Left ventricle myocardium inferior (tissue), 1 donor: ENCODE measurements at regions not wholly inside any gene's neighbourhood (a gene's known extent, or its start where the extent isn't known, plus 50 kb on each side); places are given as distances from the start of the nearest gene placed in this dataset.

Experiments
- DNase-seq: peaks from one replicate; pipeline ENCODE4 v3.0.0-alpha.2; 2020
- H3K27ac ChIP-seq: fragments of 200-600 bp; replicated peaks from 2 replicates; pipeline ENCODE4 v1.8.0; 2021
- H3K27me3 ChIP-seq: fragments of 200-600 bp; 2 replicates; pipeline ENCODE4 v1.8.0; 2021; ENCODE audit warnings: low read depth
- H3K36me3 ChIP-seq: fragments of 200-600 bp; 2 replicates; pipeline ENCODE4 v1.8.0; 2021
- H3K4me1 ChIP-seq: fragments of 200-600 bp; 2 replicates; pipeline ENCODE4 v1.8.0; 2021
- H3K4me3 ChIP-seq: fragments of 200-600 bp; 2 replicates; pipeline ENCODE4 v1.8.0; 2021; ENCODE audit warnings: mild to moderate bottlenecking, moderate library complexity
- H3K9me3 ChIP-seq: fragments of 200-600 bp; replicated peaks from 2 replicates; pipeline ENCODE4 v1.8.0; 2021
- intact Hi-C: fragments of 100-400 bp; cut with micrococcal nuclease; formaldehyde crosslinking; loops from one replicate; pipeline ENCODE4 v1.11.0; 2022
- TF ChIP-seq, protein P1 (sequence below): fragments of 200-600 bp; IDR thresholded peaks from 2 replicates; pipeline ENCODE4 v1.8.0; 2021; ENCODE audit warnings: antibody characterized with exemption, mild to moderate bottlenecking, borderline replicate concordance
- donor health status: DM: no; HTN: yes; CAD: no; lungs with severe emphysema.

DNA sequence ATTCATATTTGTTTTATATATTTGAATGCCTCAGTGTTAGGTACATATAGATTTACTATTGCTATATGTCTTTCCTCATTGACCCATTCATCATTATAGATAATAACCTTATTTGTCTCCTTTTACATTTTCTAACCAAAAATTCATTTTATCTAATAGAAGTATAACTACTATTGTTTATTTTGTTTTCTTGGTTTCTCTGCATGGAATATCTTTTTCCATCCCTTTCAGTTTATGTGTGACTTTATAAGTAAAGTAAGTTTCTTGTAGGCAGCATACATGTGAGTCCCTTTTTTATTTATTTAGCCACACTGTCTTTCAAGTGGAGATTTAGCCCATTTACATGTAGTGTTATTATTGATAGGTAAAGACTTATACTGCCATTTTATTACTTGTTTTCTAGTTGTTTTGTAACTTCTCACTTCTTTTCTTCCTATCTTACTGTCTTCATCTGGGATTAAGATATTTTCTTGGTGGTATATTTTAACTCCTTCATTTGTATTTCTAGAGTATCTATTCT is 572.0 kb upstream of the MAN1A1 start:
- H3K27me3 ChIP-seq, result no peaks in the 10 kb centered on the region
- TF ChIP-seq, protein P1, sequence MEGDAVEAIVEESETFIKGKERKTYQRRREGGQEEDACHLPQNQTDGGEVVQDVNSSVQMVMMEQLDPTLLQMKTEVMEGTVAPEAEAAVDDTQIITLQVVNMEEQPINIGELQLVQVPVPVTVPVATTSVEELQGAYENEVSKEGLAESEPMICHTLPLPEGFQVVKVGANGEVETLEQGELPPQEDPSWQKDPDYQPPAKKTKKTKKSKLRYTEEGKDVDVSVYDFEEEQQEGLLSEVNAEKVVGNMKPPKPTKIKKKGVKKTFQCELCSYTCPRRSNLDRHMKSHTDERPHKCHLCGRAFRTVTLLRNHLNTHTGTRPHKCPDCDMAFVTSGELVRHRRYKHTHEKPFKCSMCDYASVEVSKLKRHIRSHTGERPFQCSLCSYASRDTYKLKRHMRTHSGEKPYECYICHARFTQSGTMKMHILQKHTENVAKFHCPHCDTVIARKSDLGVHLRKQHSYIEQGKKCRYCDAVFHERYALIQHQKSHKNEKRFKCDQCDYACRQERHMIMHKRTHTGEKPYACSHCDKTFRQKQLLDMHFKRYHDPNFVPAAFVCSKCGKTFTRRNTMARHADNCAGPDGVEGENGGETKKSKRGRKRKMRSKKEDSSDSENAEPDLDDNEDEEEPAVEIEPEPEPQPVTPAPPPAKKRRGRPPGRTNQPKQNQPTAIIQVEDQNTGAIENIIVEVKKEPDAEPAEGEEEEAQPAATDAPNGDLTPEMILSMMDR, result no peak
- no peak overlapping the region for H3K4me3 ChIP-seq
- H3K36me3 ChIP-seq, result no peaks in the 10 kb centered on the region
- intact Hi-C loops, result no loop called here
- peaks cover 70% of the 10 kb centered on the region for H3K9me3 ChIP-seq
- no peak overlapping the region for H3K27ac ChIP-seq
- no peak for DNase-seq
- H3K4me1 ChIP-seq, result no peaks in the 10 kb centered on the region

DNA sequence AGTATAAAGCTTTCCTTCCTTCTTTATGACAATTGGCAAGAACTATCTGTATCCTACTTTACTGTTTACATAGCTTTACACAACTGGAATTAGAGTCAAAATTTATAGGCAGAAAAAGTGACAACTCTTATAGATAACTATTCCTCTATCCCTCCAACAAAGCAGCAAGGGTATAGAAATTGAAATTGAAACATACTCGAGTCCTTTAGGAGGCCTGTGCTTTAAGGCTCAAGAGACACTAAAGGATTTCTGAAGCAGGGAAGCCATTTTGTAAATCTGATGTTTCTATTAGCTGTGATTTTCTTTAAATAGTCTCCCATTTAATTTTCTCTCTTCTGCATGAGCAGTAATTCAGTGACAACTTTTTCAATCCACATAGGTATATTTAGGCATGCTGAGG is 567.6 kb upstream of the MAN1A1 start:
- Histone ChIP-seq H3K4me1 (no peaks in the 10 kb centered on the region), H3K4me3 (no peak overlapping the region), H3K27ac (no peak overlapping the region), H3K36me3 (no peaks in the 10 kb centered on the region), H3K27me3 (no peaks in the 10 kb centered on the region), H3K9me3 (peaks cover 28% of the 10 kb centered on the region)
- no peak for DNase-seq
- intact Hi-C loops, result no loop called here
- TF ChIP-seq, protein P1, result no peak

DNA sequence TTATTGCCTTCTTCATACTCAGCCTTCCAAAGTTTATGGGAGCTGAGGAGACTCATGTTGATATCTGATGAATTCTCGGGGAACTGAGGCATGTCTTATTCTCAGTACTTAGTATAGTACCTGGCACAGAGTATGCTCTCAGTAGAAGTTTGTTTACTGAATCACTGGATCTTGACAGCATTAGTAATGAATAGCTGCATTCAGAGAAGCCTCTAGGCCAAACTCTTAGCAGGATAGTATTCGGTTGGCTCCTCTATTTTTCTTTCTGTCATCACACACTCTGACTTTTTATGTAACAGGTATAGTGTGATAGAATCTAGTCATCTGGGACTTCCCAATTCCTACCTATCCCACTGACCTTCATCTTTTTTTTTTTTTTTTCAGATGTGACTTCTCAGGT is 566.4 kb upstream of the MAN1A1 start:
- Histone ChIP-seq H3K4me1 (no peaks in the 10 kb centered on the region), H3K4me3 (no peak overlapping the region), H3K36me3 (no peaks in the 10 kb centered on the region), H3K27me3 (no peaks in the 10 kb centered on the region), H3K9me3 (peaks cover 15% of the 10 kb centered on the region), H3K27ac (no peak overlapping the region)
- intact Hi-C loops, result no loop called here
- TF ChIP-seq, protein P1, result no peak
- DNase-seq, result no peak

DNA sequence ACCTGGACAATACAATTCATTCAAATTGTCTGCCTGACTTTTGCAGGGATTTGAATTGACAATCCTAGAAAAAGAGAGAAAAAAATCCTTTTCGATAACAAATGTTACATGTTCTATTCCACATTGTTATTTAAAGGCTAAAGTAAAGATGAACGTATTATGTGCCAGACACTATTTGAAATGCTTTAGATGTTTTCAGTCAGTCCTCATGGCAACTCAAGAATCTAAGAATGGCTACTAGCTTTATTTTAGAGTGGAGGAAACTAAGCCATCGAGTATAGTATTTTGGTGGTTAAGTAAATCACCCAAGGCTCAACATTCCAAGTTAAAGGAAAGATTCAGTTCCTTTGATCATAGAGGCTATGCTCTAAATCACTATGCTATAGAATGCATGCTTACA is 558.6 kb upstream of the MAN1A1 start:
- Histone ChIP-seq H3K4me1 (no peaks in the 10 kb centered on the region), H3K27ac (no peak overlapping the region), H3K36me3 (no peaks in the 10 kb centered on the region), H3K27me3 (no peaks in the 10 kb centered on the region), H3K4me3 (no peak overlapping the region), H3K9me3 (no peaks in the 10 kb centered on the region)
- TF ChIP-seq, protein P1, result no peak
- intact Hi-C loops, result no loop called here
- no peak for DNase-seq

DNA sequence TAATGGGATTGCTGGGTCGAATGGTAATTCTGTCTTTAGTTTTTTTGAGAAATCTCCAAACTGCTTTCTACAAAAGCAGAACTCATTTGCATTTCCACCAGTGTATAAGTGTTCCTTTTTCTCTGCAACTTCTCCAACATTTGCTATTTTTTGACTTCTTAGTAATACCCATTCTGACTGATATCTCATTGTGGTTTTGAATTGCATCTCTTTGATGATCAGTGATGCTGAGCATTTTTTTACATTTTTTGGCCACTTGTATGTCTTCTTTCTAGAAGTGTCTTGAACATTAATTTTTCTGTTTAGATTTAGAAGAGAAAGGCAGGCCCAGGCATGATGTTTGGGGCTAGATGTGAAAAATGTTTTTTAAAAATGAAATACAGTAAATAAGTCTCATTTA is 553.1 kb upstream of the MAN1A1 start:
- Histone ChIP-seq H3K36me3 (no peaks in the 10 kb centered on the region), H3K27me3 (no peaks in the 10 kb centered on the region), H3K4me3 (no peak overlapping the region), H3K4me1 (no peaks in the 10 kb centered on the region), H3K27ac (no peak overlapping the region), H3K9me3 (no peaks in the 10 kb centered on the region)
- DNase-seq, result no peak
- intact Hi-C loops, result no loop called here
- TF ChIP-seq, protein P1, result no peak

DNA sequence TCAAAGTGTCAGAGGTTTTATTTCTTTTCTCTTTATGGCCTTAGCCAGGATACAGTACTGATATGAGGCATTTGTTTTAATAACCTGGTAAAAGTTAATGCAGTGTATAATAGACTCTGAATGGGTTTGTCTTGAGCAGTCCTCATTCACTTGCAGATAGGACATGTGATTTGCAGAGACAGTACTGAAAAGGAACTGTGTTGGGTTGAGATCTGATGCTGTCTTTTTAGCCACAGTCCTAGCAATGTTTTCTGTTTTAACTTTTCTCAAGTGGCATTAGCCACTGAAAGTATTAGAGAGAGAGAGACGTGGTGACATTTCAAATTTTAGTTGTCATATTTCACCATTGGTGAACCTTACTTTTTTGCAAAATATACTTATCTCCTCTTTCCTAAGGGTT is 547.2 kb upstream of the MAN1A1 start:
- DNase-seq, result no peak
- H3K36me3 ChIP-seq, result no peaks in the 10 kb centered on the region
- TF ChIP-seq, protein P1, result no peak
- intact Hi-C loops, result no loop called here
- H3K27me3 ChIP-seq, result no peaks in the 10 kb centered on the region
- H3K4me3 ChIP-seq, result no peak overlapping the region
- no peak overlapping the region for H3K27ac ChIP-seq
- H3K4me1 ChIP-seq, result no peaks in the 10 kb centered on the region
- H3K9me3 ChIP-seq, result no peaks in the 10 kb centered on the region
